ENCODE measurements at regions not wholly inside any gene's neighbourhood (a gene's known extent, or its start where the extent isn't known, plus 50 kb on each side); places are given as distances from the start of the nearest gene placed in this dataset.
A peak's percentile ranks its signal among the peaks of the same experiment; 100 is the strongest.

- H3K27ac ChIP-seq, result no peak overlapping the region
- H3K9me3 ChIP-seq (replicated peaks), result no peaks in the 10 kb centered on the region
- no peak for DNase-seq
- no peak overlapping the region for H3K4me3 ChIP-seq
- no peaks in the 10 kb centered on the region for H3K27me3 ChIP-seq
- no peaks in the 10 kb centered on the region for H3K36me3 ChIP-seq
- H3K4me1 ChIP-seq, result no peaks in the 10 kb centered on the region
These were observed 1421.2 kb upstream of the CELF2 start for GRCh38 chr10:9596368-9596920.

GRCh38 chr10:9602998-9603397, 1414.7 kb upstream of the CELF2 start:
- Histone ChIP-seq H3K9me3 (replicated peaks) (no peaks in the 10 kb centered on the region), H3K4me1 (no peaks in the 10 kb centered on the region), H3K4me3 (no peak overlapping the region), H3K27ac (no peak overlapping the region), H3K27me3 (no peaks in the 10 kb centered on the region), H3K36me3 (no peaks in the 10 kb centered on the region)
- no peak for DNase-seq

GRCh38 chr10:9603972-9604371, 1413.7 kb upstream of the CELF2 start:
- Histone ChIP-seq H3K27ac (no peak overlapping the region), H3K36me3 (no peaks in the 10 kb centered on the region), H3K4me1 (no peaks in the 10 kb centered on the region), H3K27me3 (no peaks in the 10 kb centered on the region), H3K9me3 (replicated peaks) (no peaks in the 10 kb centered on the region), H3K4me3 (no peak overlapping the region)
- no peak for DNase-seq

GRCh38 chr10:9605231-9605630, 1412.4 kb upstream of the CELF2 start:
- no peaks in the 10 kb centered on the region for H3K36me3 ChIP-seq
- no peaks in the 10 kb centered on the region for H3K27me3 ChIP-seq
- H3K4me1 ChIP-seq, result no peaks in the 10 kb centered on the region
- DNase-seq, result no peak
- H3K4me3 ChIP-seq, result no peak overlapping the region
- no peaks in the 10 kb centered on the region for H3K9me3 ChIP-seq (replicated peaks)
- H3K27ac ChIP-seq, result no peak overlapping the region

GRCh38 chr10:9608602-9609001, 1409.1 kb upstream of the CELF2 start:
- Histone ChIP-seq H3K27ac (no peak overlapping the region), H3K27me3 (no peaks in the 10 kb centered on the region), H3K36me3 (no peaks in the 10 kb centered on the region), H3K9me3 (replicated peaks) (no peaks in the 10 kb centered on the region), H3K4me3 (no peak overlapping the region), H3K4me1 (no peaks in the 10 kb centered on the region)
- DNase-seq, result peak in 1 of 2 experiments; percentile 3

- Histone ChIP-seq H3K4me1 (no peaks in the 10 kb centered on the region), H3K27me3 (no peaks in the 10 kb centered on the region), H3K27ac (no peak overlapping the region), H3K36me3 (no peaks in the 10 kb centered on the region), H3K9me3 (replicated peaks) (no peaks in the 10 kb centered on the region), H3K4me3 (no peak overlapping the region)
- no peak for DNase-seq
These were observed 1404.2 kb upstream of the CELF2 start for GRCh38 chr10:9613338-9614075.

- no peaks in the 10 kb centered on the region for H3K27me3 ChIP-seq
- H3K27ac ChIP-seq, result no peak overlapping the region
- no peaks in the 10 kb centered on the region for H3K4me1 ChIP-seq
- no peak for DNase-seq
- no peaks in the 10 kb centered on the region for H3K9me3 ChIP-seq (replicated peaks)
- H3K4me3 ChIP-seq, result no peak overlapping the region
- no peaks in the 10 kb centered on the region for H3K36me3 ChIP-seq
These were observed 1402.5 kb upstream of the CELF2 start for GRCh38 chr10:9615189-9615588.

- no peak overlapping the region for H3K27ac ChIP-seq
- DNase-seq, result no peak
- H3K27me3 ChIP-seq, result no peaks in the 10 kb centered on the region
- H3K9me3 ChIP-seq (replicated peaks), result no peaks in the 10 kb centered on the region
- H3K4me3 ChIP-seq, result no peak overlapping the region
- H3K4me1 ChIP-seq, result no peaks in the 10 kb centered on the region
- H3K36me3 ChIP-seq, result no peaks in the 10 kb centered on the region
These were observed 1396.5 kb upstream of the CELF2 start for GRCh38 chr10:9621216-9621615.

GRCh38 chr10:9625304-9625703, 1392.4 kb upstream of the CELF2 start:
- no peak overlapping the region for H3K4me3 ChIP-seq
- no peaks in the 10 kb centered on the region for H3K36me3 ChIP-seq
- no peaks in the 10 kb centered on the region for H3K9me3 ChIP-seq (replicated peaks)
- no peak overlapping the region for H3K27ac ChIP-seq
- DNase-seq, result no peak
- H3K27me3 ChIP-seq, result no peaks in the 10 kb centered on the region
- H3K4me1 ChIP-seq, result no peaks in the 10 kb centered on the region

GRCh38 chr10:9634466-9634865, 1383.2 kb upstream of the CELF2 start:
- Histone ChIP-seq H3K4me3 (no peak overlapping the region), H3K4me1 (no peaks in the 10 kb centered on the region), H3K9me3 (replicated peaks) (no peaks in the 10 kb centered on the region), H3K36me3 (no peaks in the 10 kb centered on the region), H3K27ac (no peak overlapping the region), H3K27me3 (no peaks in the 10 kb centered on the region)
- DNase-seq, result no peak

- Histone ChIP-seq H3K36me3 (no peaks in the 10 kb centered on the region), H3K27me3 (no peaks in the 10 kb centered on the region), H3K4me3 (no peak overlapping the region), H3K9me3 (replicated peaks) (no peaks in the 10 kb centered on the region), H3K4me1 (no peaks in the 10 kb centered on the region), H3K27ac (no peak overlapping the region)
- DNase-seq, result no peak
These were observed 1382.0 kb upstream of the CELF2 start for GRCh38 chr10:9635691-9636090.

GRCh38 chr10:9636216-9636615, 1381.5 kb upstream of the CELF2 start:
- no peaks in the 10 kb centered on the region for H3K36me3 ChIP-seq
- no peaks in the 10 kb centered on the region for H3K27me3 ChIP-seq
- no peaks in the 10 kb centered on the region for H3K4me1 ChIP-seq
- H3K27ac ChIP-seq, result no peak overlapping the region
- no peak overlapping the region for H3K4me3 ChIP-seq
- DNase-seq, result no peak
- no peaks in the 10 kb centered on the region for H3K9me3 ChIP-seq (replicated peaks)

- no peaks in the 10 kb centered on the region for H3K9me3 ChIP-seq (replicated peaks)
- no peaks in the 10 kb centered on the region for H3K4me1 ChIP-seq
- DNase-seq, result no peak
- H3K27ac ChIP-seq, result no peak overlapping the region
- no peaks in the 10 kb centered on the region for H3K36me3 ChIP-seq
- H3K27me3 ChIP-seq, result no peaks in the 10 kb centered on the region
- H3K4me3 ChIP-seq, result no peak overlapping the region
These were observed 1373.9 kb upstream of the CELF2 start for GRCh38 chr10:9643782-9644181.

GRCh38 chr10:9645404-9645803, 1372.3 kb upstream of the CELF2 start:
- Histone ChIP-seq H3K9me3 (replicated peaks) (no peaks in the 10 kb centered on the region), H3K27ac (no peak overlapping the region), H3K36me3 (no peaks in the 10 kb centered on the region), H3K4me1 (no peaks in the 10 kb centered on the region), H3K27me3 (no peaks in the 10 kb centered on the region), H3K4me3 (no peak overlapping the region)
- no peak for DNase-seq

GRCh38 chr10:9645928-9646600, 1371.6 kb upstream of the CELF2 start:
- no peak overlapping the region for H3K4me3 ChIP-seq
- H3K36me3 ChIP-seq, result no peaks in the 10 kb centered on the region
- no peak overlapping the region for H3K27ac ChIP-seq
- no peaks in the 10 kb centered on the region for H3K9me3 ChIP-seq (replicated peaks)
- no peaks in the 10 kb centered on the region for H3K27me3 ChIP-seq
- no peak for DNase-seq
- H3K4me1 ChIP-seq, result no peaks in the 10 kb centered on the region

- H3K4me1 ChIP-seq, result no peaks in the 10 kb centered on the region
- H3K27ac ChIP-seq, result no peak overlapping the region
- DNase-seq, result no peak
- no peaks in the 10 kb centered on the region for H3K36me3 ChIP-seq
- H3K27me3 ChIP-seq, result no peaks in the 10 kb centered on the region
- H3K9me3 ChIP-seq (replicated peaks), result no peaks in the 10 kb centered on the region
- H3K4me3 ChIP-seq, result no peak overlapping the region
These were observed 1363.4 kb upstream of the CELF2 start for GRCh38 chr10:9654261-9654660.

Measured in SJCRH30 (cell line).